GM19035 (cell line): ENCODE measurements at regions not wholly inside any gene's neighbourhood (a gene's known extent, or its start where the extent isn't known, plus 50 kb on each side); places are given as distances from the start of the nearest gene placed in this dataset.
"Not testable (repeated sequence)": the region's sequence is repeated elsewhere in the genome, so short reads cannot be mapped to it uniquely, and the experiment has no call there.

Experiments
- ATAC-seq: cut with Tn5 transposase; IDR thresholded peaks from one replicate; pipeline ENCODE4 v1.9.1; 2021; ENCODE audit not compliant: unreplicated experiment

DNA sequence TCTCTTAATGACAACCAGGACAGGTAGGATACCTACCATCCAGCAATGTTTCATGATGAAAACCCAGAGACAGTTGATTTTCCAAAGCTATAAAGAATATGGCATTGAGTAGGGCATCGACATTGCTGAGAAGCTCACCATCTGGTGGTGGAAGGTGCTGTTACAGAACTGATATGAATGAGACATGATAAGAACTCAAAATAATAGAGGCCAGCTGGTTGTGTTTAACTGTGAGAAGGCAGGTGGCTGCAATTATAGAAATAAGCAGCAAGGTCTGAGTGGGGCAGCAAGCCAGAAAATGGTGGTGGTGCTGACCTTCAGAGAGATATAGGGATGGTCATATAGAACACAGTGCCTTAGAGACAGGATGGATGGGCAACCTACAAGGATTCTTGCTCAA, 449.7 kb downstream of the BTG1 start:
- no peak for ATAC-seq

DNA sequence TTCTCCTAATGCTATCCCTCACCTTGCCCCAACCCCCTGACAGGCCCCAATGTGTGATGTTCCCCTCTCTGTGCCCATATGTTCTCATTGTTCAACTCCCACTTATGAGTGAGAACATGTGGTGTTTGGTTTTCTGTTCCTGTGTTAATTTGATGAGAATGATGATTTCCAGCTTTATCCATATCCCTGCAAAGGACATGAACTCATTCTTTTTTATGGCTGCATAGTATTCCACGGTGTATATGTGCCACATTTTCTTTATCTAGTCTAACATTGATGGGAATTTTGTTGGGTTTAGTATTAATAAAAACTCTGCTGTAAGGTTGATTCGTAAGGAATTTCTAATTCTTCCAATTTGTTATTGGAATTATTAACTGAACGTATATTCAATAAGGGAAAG, 450.2 kb downstream of the BTG1 start:
- not testable (repeated sequence) for ATAC-seq

DNA sequence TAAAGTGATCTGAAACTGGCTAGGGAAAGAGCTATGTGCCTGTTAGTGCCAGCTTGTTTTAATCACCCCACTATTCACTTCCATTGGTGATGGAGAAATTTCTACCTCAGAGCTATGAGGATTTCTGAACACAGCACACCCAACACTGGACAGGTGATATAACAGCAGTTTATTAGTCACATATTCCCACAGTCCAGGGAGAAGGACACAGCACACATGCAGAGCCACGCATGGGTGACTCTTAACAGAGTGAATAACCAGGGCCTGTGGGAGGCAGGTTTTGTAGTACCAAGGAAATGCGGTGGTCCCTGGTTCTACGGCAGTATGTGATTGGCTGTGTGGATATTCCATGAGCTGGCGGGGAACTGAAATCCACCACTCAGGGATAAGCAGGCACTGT, 455.1 kb downstream of the BTG1 start:
- no peak for ATAC-seq

DNA sequence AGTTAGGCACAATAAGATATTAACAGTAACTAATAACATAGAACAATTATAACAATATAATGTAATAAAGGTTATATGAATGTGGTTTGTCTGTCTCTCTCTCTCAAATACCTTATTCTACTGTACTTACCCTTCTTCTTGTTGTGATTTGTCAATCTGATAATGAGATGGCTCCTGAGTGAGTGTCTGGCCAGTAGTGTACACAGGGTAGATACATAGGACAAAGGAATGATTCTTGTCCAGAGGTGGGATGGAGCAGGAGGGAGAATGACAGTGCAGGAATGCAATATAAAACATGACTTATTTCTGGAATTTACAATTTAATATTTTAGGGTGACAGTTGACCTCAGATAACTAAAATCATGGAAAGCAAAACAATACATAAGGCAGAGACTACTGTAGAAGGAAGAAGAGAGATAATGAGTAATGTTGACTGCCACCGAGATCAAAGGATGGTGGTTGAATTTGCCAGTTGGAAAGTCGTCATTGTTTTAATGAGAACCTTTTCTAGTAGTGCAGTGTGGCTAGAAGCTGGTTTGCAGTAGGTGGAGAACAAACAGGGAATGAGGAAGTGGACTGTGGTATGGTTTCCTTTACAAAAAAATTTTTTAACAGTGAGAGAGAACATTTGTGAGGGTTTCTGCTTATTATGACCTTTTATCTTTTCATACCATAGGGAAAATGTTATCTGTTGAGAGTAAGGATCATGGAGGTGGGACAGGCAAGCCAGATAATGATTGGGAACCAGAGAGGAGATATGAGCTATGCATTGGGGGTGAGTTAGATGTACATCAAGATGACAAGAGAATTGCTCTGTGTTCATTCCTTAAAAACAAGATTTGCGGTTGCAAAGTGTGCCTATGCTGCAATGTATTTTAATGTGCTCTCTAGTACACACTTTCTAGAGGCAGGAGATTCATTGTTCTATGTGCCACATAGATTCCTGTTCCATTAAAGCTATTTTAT, 458.3 kb downstream of the BTG1 start:
- no peak for ATAC-seq

DNA sequence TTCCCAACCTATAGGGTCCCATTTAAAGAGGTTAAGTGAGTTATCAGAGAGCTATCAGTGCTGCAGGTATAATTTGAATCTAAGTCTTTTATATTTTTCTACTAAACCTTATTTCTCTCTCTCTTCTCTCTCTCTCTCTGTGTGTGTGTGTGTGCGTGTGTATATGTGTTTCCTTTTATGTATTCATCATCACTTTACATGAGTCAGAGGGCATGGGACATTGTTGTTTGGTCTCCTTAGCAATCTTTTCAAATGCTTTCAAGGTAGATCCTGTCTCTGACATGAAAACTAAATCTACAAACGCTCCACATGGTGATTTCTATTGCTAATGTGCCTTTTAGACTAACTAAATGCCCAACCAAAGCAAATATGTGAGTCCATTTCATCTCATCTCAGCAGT, 459.7 kb downstream of the BTG1 start:
- no peak for ATAC-seq

DNA sequence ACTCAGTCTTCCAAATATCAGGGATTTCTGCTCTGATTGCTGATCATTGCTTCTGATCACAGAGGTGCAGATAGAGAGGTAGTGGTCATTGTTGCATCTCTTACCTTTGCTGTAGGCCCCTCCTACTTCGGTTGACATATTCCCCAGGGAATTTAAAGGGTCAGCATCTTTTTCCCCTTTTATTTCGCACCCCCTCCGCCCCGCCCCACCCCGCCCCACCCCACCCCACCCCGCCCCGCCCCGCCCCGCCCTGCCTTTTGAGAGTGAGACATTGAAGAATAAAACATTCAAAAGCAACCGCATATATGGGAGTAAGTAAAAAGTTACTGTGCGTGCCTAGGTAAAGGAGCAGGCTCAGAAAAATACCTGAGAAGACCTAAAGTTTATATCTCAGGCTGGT, 463.9 kb downstream of the BTG1 start:
- ATAC-seq: no peak

DNA sequence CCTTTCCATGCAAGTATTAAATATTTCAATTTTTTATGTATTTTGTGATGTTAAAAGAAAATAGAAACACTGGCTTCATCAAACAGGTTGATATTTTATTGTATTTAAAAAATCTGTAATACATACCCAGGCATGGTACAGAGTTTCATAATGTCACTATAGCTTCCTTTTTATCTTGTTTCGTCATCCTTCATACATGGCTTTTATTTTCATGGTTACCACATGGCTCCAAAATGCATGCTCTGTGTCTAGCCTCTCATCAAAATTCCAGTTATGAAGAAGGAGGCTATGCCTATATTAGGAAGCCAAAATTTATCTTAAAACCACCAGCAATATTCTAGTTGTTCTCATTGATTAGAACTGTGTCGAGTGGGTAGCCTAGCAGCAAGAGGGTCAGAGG, 464.8 kb downstream of the BTG1 start:
- ATAC-seq: no peak

DNA sequence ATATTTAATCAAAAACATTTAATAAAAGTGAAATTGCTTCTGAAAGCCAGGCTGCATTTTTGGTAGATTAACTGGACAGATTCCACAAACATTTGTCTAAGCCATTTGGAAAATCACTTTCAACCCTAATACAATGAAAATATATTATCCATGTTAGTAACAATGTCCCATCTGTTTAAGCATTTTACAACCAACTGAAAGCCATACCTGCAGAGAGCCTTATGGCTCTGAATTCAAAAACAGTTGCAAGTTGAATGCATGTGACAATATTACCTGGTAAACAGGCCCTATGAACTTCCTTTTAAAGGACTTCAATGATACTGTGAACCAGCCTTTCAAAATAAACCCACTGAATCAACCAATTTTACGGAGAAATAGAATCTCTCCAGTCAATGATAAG, 468.1 kb downstream of the BTG1 start:
- no peak for ATAC-seq

DNA sequence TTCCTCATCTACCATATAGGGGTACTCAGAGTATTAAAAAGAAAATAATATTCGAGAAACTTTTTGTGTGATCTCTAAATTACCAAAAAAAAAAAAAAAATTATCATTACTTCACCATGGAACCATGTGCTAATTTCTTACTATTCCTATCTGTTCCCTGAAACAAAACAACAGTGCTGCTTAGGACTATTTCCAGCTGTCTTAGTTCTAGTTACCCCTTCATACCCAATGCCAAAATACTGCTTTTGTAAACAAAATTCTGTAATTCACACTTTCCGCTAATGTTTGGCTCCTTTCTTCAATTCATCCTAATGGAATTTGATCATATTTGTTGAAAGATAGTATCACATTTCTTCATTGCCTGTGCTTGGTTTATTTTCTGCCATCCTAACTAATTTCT, 470.2 kb downstream of the BTG1 start:
- no peak for ATAC-seq

DNA sequence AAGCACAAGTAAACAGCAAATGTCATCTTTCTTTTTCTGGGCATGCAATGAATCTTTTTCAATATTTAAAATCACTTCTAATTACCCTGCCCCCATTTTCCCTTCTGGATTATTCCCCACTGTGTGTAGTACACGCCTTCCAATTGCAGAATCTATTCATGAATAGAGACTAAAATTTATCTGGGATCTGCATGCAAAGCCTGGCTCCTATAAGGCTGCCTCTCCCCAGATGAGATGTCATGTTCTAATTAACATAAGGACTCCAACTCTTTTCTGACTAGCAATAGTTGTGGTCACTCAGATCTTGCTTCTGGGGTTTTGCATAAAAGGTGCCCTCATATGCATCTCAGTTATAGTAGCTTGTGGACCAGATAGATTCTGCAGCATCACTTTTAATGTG, 473.5 kb downstream of the BTG1 start:
- ATAC-seq: no peak

DNA sequence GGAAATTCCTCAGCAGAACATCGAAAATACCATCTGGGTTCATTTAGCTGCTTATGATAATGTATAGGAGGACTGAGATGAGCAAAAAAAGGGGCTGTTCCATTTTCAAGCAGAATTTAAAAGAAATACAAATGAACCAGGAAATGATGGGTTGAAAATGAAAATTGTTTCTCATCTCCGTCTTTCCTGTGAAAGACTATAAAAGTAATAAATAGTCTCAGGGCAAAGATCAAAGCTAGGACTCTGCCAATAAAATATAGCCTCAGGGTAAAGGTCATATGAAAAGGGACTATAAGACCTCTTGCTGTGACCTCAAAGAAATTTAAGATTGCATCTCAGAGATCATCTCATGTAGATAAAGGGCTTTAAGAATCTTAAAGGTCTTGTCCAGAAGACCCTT, 478.0 kb downstream of the BTG1 start:
- no peak for ATAC-seq

DNA sequence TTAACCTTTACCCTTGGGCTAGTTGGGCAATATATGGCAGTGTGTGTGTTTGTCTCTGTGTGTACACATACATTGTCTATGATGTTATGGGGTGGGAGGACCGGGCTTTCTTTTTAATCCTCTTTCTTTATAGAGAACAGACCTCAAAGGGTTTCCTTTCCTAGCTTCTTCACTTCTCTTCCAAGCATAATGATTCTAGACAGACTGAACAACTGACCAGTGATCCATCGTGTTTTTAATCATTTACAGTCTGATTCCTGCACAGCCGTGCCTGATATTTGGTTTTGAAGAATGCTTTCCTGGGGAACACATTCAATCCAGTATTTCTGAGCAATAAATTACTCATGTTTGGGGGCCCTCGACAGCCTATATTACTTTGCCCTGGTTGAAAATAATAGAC, 481.1 kb upstream of the DCN start:
- ATAC-seq: no peak

DNA sequence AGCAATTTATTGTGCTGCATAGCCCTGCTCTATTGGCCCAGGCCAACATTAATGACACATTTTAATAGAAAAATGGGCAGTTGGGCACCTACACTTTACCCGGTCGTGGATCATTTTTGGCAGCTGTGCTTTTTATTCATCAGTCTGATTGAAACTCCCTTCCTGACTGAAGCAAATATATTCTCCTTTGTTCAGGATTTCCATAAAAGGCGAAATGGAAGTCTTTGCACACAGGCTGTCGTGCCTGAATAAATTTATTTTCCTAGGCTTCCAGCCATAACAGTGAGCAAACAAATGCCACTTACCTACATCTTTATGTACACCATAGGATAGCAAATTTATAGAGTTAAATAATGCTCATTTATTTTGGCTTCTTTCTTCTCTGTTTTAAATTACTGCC, 480.7 kb upstream of the DCN start:
- ATAC-seq: no peak

DNA sequence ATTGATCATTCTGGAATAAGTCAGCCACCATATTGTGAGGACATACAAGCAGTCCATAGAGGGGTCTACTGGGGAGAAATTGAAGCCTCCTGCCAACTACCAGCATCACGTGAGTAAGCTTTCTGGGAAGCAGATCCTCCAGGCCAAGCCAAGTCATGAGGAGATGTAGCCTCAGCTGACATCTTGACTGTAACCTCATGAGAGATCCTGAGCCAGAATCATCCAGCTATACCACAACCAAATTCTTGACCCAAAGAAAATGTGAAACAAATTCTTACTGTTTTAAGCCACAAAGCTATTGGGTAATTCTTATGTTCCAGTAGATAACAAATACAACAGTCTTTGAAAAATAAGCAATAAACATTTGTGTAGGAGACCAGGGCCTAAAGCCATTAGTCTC, 479.4 kb upstream of the DCN start:
- ATAC-seq: no peak

DNA sequence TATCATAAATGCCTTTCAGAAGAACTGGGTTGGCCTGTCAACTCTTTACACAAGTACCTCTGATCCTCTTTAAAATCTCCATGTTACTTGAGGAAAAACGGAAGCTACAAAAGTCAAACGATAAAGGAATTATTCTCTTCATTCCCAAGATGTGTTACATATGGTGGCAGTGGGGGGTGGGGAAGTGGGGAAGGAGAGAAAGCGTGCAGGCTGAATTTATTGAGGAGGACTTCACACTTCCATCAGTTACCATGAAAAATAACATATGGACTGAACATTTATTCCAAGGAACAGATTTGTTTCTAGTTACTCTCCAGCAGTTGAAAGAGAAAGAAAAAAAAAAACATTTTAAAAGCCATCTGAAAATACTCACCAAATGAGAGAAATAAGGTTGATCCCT, 474.4 kb upstream of the DCN start:
- no peak for ATAC-seq

DNA sequence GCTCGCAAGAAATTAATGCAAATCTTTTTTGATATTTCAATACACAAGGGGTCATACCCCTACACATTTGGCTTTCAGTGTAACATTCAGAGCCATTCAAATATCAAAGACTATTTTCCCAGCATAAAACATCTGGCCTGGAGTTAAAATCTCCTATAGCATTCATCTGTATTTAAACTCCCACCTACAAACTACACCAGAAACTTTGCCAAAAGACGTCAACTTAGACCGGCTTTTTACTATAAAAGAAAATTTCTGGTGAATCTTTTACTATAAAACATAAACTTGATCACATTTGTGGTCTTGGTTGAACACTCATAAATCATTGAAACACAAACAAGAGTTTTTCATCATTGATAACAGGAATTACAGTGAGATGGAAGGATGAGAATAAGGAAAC, 473.3 kb upstream of the DCN start:
- no peak for ATAC-seq

DNA sequence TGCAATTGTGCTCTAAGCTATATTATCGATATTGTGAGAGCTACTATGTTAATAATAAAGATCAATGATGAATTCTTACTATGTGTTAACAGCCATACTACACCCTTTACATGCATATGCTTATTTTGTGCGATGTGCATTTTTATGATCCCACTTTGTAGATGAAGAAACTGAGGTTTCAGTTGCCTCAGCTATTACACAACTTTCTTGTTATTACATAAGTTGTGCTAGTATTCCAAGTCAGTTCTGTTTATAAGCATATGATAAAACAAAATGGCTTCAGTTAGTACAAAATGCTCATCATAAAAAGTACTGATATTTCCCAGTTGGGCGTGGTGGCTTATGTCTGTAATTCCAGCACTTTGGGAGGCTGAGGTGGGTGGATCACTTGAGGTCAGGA, 471.5 kb upstream of the DCN start:
- ATAC-seq: no peak

DNA sequence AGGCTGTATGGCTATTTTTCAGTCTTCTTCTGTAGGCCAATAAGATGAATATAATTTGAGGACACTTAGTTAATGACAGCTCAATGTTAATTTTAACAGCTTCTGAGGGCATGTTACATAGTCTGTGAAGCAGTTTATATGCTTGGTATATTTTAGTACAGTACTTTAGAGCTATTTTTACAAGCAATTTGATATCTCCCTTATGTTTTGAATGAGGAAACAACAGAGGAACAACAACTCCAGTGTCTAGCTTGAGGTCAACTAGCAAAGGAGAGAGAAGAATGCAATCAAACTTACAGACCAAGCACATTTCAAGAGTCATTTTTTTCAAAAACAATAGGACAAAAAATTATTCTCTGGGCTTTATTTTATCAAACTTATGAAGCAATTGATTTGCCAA, 469.1 kb upstream of the DCN start:
- no peak for ATAC-seq

DNA sequence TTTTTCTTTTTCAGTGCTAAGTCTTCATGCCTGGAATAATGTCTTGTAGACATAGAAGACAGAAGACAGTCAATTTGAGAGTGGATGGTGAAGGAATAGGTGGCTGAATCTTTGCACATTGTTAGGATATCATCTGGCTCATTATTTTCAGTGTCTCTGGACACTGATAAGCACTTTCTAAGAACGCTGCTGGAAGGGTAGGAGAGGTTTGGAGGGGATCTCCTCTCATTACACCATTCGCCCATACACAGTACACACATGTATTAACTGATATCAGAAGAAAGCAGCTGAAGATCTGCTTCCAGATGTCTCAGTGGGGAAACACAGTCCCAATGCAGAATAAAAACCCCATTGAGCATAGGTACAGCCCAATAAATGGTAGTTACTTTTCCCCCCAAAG, 461.1 kb upstream of the DCN start:
- ATAC-seq: no peak

DNA sequence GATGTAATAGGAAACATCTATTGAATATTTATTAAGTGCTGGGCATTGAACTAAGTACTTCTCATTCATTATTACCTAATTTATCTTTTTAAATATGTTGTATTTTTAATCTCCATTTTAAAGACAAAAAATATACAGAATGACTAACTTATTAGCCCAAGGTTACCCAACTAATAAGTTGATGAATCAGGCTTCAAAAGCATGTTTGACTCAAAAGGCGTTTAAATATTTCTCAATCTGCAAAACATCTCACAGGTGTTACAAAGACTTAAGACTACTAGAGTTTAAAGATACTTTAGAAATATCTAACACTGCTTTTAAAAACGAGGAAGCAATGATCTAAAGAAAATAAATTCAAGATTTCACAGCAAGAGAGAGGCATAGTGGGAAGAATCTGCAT, 457.4 kb upstream of the DCN start:
- no peak for ATAC-seq

DNA sequence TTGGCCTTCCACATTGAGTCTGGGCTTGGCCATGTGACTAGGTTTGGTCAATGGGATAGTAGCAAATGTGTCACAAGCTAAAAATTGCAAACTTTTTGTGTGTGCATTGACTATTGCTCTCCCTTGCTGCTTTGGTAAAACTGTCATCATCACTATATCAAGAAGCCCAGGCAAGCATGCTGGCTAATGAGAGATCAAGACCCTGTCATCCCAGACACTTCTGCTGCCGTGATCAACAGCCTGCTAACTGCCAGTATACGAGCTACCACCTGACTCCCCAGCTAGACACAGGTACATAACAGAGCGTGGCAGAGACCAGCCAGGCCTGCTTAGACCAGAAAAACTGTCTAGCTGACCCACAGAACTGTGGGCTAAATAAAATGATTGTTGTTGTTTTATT, 456.7 kb upstream of the DCN start:
- no peak for ATAC-seq

DNA sequence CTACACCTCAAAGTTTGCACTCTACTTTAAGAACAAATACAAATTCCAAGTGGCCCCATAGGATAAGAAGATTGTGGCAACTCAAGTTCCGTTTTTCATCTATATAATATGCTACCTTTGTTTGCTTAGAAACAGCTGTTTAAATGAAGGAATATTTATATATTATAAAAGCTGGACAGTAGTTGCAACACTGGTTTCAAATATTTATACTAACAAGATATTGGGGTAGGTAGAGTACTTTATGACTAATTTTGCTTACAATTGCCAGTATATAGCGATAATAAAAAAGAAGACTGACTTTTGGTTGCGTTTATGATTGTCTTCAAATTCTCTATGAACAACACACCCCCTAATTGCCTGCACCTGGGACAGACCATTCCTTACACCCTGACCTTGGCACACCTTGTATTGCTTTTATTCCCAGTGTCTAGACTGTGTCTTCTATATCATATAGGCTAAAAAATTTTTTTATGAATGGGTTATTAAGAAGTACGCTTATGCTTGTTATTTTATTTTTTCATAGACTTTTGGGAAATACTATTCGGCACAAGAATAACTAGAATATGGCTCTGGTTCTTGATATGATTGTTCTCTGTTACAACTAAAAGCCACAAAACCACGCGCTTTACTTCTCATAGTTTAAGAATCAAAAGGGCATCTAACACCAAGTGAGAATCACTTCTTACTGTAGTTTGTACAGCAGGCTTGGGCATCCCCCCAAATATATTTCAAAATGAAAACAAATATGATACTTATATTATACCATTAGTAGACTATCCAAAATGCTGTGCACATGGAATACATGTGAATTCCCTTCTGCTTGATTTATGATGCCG, 455.4 kb upstream of the DCN start:
- no peak for ATAC-seq
